ENCODE measurements at regions not wholly inside any gene's neighbourhood (a gene's known extent, or its start where the extent isn't known, plus 50 kb on each side); places are given as distances from the start of the nearest gene placed in this dataset.

- no peak for TF ChIP-seq EZH2 (IDR thresholded peaks at IDR 0.05)
- TF ChIP-seq POLR2AphosphoS5 (IDR thresholded peaks at IDR 0.05; ENCODE audit: borderline replicate concordance, low read depth, low read length) = no peak
Observed at GRCh38 chr11:15819679-15820286, 536.6 kb downstream of the SOX6 start.

All from SK-N-MC (cell line).